Gastrocnemius medialis (tissue), 4 donors: ENCODE measurements at regions not wholly inside any gene's neighbourhood (a gene's known extent, or its start where the extent isn't known, plus 50 kb on each side); places are given as distances from the start of the nearest gene placed in this dataset.

ENCODE experiments used
- ATAC-seq, 2 donors: fragments of 150-250 bp; one replicate each; pipeline ENCODE4 v1.9.1; 2016
- DNase-seq, 2 donors: peaks; one replicate each; pipeline ENCODE4 v3.0.0-alpha.2; 2019
- H3K27ac ChIP-seq, 4 donors: fragments of 200-600 bp; sonication (generic); 1 replicate in 1 of 4; 2 replicates in 3 of 4; pipeline ENCODE4 v1.5.1; 2016 to 2018; ENCODE audit warnings: mild to moderate bottlenecking in 2 of 4, moderate library complexity in 1 of 4
- H3K27me3 ChIP-seq, 3 donors: fragments of 200-600 bp; sonication (generic) in 2 of 3; 1 replicate in 1 of 3; 2 replicates in 2 of 3; pipeline versions ENCODE4 v1.5.1 to v1.6.0; 2016 to 2019; ENCODE audit warnings: mild to moderate bottlenecking in 1 of 3, moderate library complexity in 1 of 3
- H3K36me3 ChIP-seq, 2 donors: fragments of 200-600 bp; sonication (generic) in 1 of 2; one replicate each; pipeline ENCODE4 v1.5.1; 2017 to 2018
- H3K4me1 ChIP-seq, 2 donors: fragments of 200-600 bp; sonication (generic) in 1 of 2; one replicate each; pipeline ENCODE4 v1.5.1; 2016 to 2017; ENCODE audit warnings: mild to moderate bottlenecking in 2 of 2
- H3K4me3 ChIP-seq, 4 donors: fragments of 200-600 bp; sonication (generic) in 3 of 4; 1 replicate in 1 of 4; 2 replicates in 3 of 4; pipeline ENCODE4 v1.5.1; 2016 to 2019; ENCODE audit warnings: mild to moderate bottlenecking in 2 of 4
- H3K9me3 ChIP-seq, 3 donors: fragments of 200-600 bp; sonication (generic) in 2 of 3; 1 replicate in 1 of 3; 2 replicates in 2 of 3; pipeline ENCODE4 v1.5.1; 2016 to 2019
- CTCF ChIP-seq, 5 experiments: fragments of 450-650 bp in 3 of 5; fragments of 200-600 bp in 2 of 5; sonication (generic) in 2 of 5; IDR thresholded peaks in 4 of 5; conservative IDR thresholded peaks in 1 of 5; 1 replicate in 4 of 5; 2 replicates in 1 of 5; pipeline ENCODE4 v1.5.1; 2016 to 2019; ENCODE audit warnings: antibody characterized with exemption in 5 of 5, mild to moderate bottlenecking in 3 of 5, moderate library complexity in 3 of 5
- POLR2A ChIP-seq, 2 donors: fragments of 450-650 bp; IDR thresholded peaks; one replicate each; pipeline ENCODE4 v1.6.1; 2017; ENCODE audit warnings: antibody characterized with exemption in 2 of 2, mild to moderate bottlenecking in 2 of 2, moderate library complexity in 2 of 2
- in situ Hi-C, 4 donors: fragments of 200-750 bp; cut with MboI; loops; one replicate each; pipeline versions ENCODE4 v1.15.0 to v1.8.0; 2017; ENCODE audit warnings: low sequenced_read_pairs in 4 of 4
- intact Hi-C: fragments of 100-400 bp; cut with DNase I; formaldehyde crosslinking; loops from one replicate; pipeline ENCODE4 v1.15.1; 2023; ENCODE audit warnings: low total_unique reads

- H3K4me1 ChIP-seq, result no peaks in the 10 kb centered on the region
- DNase-seq (no peak), ATAC-seq (no peak)
- no peak overlapping the region for H3K27ac ChIP-seq
- no peak overlapping the region for H3K4me3 ChIP-seq
- H3K36me3 ChIP-seq, result no peaks in the 10 kb centered on the region
- TF ChIP-seq CTCF (IDR thresholded peaks at IDR 0.05 in 4 of 5, conservative IDR thresholded peaks at IDR 0.05 in 1 of 5), result no peak
- no peak for TF ChIP-seq POLR2A (IDR thresholded peaks at IDR 0.05)
- intact Hi-C loops (no loop called here), in situ Hi-C loops (loop anchor here in 1 of 4 donors (25.0 kb wide), 1 partner anchor 101 kb away; no protein-coding TSS in a partner anchor)
- H3K27me3 ChIP-seq, result no peaks in the 10 kb centered on the region
- H3K9me3 ChIP-seq, result no peaks in the 10 kb centered on the region
These were observed 476.4 kb upstream of the CHST9 start for GRCh38 chr18:27661320-27662018.

- in situ Hi-C loops, result loop anchor here in 1 of 4 donors (25.0 kb wide), 1 partner anchor 105 kb away; no protein-coding TSS in a partner anchor
- Histone ChIP-seq H3K36me3 (no peaks in the 10 kb centered on the region), H3K9me3 (no peaks in the 10 kb centered on the region), H3K27me3 (no peaks in the 10 kb centered on the region), H3K4me1 (no peaks in the 10 kb centered on the region), H3K27ac (no peak overlapping the region), H3K4me3 (no peak overlapping the region)
- no peak for ATAC-seq
- intact Hi-C loops, result no loop called here
- no peak for DNase-seq
- TF ChIP-seq POLR2A (IDR thresholded peaks at IDR 0.05) (no peak), CTCF (IDR thresholded peaks at IDR 0.05 in 4 of 5, conservative IDR thresholded peaks at IDR 0.05 in 1 of 5) (no peak)
These were observed 471.8 kb upstream of the CHST9 start for GRCh38 chr18:27656905-27657304.

- Histone ChIP-seq H3K36me3 (no peaks in the 10 kb centered on the region), H3K27ac (no peak overlapping the region), H3K4me3 (no peak overlapping the region), H3K27me3 (no peaks in the 10 kb centered on the region), H3K9me3 (no peaks in the 10 kb centered on the region), H3K4me1 (no peaks in the 10 kb centered on the region)
- intact Hi-C loops, result no loop called here
- no peak for DNase-seq
- no peak for ATAC-seq
- in situ Hi-C loops, result loop anchor here in 1 of 4 donors (25.0 kb wide), 1 partner anchor 106 kb away; no protein-coding TSS in a partner anchor
- TF ChIP-seq CTCF (IDR thresholded peaks at IDR 0.05 in 4 of 5, conservative IDR thresholded peaks at IDR 0.05 in 1 of 5), result no peak
- no peak for TF ChIP-seq POLR2A (IDR thresholded peaks at IDR 0.05)
These were observed 471.2 kb upstream of the CHST9 start for GRCh38 chr18:27656167-27656778.

GRCh38 chr18:27653247-27653646, 468.1 kb upstream of the CHST9 start:
- DNase-seq, result no peak
- Histone ChIP-seq H3K27ac (no peak overlapping the region), H3K27me3 (no peaks in the 10 kb centered on the region), H3K4me1 (no peaks in the 10 kb centered on the region), H3K36me3 (no peaks in the 10 kb centered on the region), H3K4me3 (no peak overlapping the region), H3K9me3 (no peaks in the 10 kb centered on the region)
- in situ Hi-C loops (loop anchor here in 1 of 4 donors (25.0 kb wide), 1 partner anchor 109 kb away; no protein-coding TSS in a partner anchor), intact Hi-C loops (no loop called here)
- no peak for TF ChIP-seq CTCF (IDR thresholded peaks at IDR 0.05 in 4 of 5, conservative IDR thresholded peaks at IDR 0.05 in 1 of 5)
- no peak for TF ChIP-seq POLR2A (IDR thresholded peaks at IDR 0.05)
- no peak for ATAC-seq
